Osteocyte (in vitro differentiated cells): ENCODE measurements at regions not wholly inside any gene's neighbourhood (a gene's known extent, or its start where the extent isn't known, plus 50 kb on each side); places are given as distances from the start of the nearest gene placed in this dataset.

ENCODE experiments used
- DNase-seq: peaks from one replicate; pipeline ENCODE4 v3.0.0; 2021; ENCODE audit warnings: mixed read lengths; ENCODE audit not compliant: unreplicated experiment; ENCODE audit errors: extremely low spot score
- H3K27ac Mint-ChIP-seq: one replicate; pipeline ENCODE4 v1.8.0; 2021; ENCODE audit warnings: mild to moderate bottlenecking, mixed read lengths; ENCODE audit not compliant: unreplicated experiment
- H3K27me3 Mint-ChIP-seq: one replicate; pipeline ENCODE4 v1.8.0; 2021; ENCODE audit warnings: mixed read lengths; ENCODE audit not compliant: unreplicated experiment
- H3K36me3 Mint-ChIP-seq: one replicate; pipeline ENCODE4 v1.8.0; 2021; ENCODE audit warnings: mixed read lengths; ENCODE audit not compliant: unreplicated experiment
- H3K4me1 Mint-ChIP-seq: one replicate; pipeline ENCODE4 v1.8.0; 2021; ENCODE audit warnings: mixed read lengths; ENCODE audit not compliant: unreplicated experiment
- H3K4me3 Mint-ChIP-seq: one replicate; pipeline ENCODE4 v1.8.0; 2021; ENCODE audit warnings: mild to moderate bottlenecking, moderate library complexity, mixed read lengths; ENCODE audit not compliant: unreplicated experiment
- H3K9me3 Mint-ChIP-seq: one replicate; pipeline ENCODE4 v1.8.0; 2021; ENCODE audit warnings: mixed read lengths; ENCODE audit not compliant: unreplicated experiment
- TF ChIP-seq, protein P1 (sequence below): fragments of 200-600 bp; sonication (generic); IDR thresholded peaks from 2 replicates; pipeline ENCODE4 v1.5.0; 2021; ENCODE audit warnings: antibody characterized with exemption, mild to moderate bottlenecking, moderate library complexity

DNA sequence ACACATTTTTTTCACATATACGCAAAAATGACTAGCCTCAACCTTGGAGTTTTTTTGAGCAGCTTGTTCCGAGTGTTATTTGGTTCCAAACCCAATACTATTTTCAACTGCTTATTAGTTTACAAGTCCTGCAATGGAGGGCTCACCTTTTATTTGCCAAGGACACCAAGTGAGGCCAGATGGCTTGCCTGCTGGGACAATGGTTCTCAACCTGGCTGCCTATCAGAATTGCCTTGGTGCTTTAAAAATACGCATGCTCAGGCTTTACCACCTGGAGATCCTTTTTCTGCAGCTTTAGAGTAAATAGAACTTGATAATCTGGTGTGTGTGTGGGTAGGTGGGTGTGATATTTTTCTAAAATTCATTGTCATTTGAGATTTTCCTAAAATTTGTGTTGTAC, 276.8 kb downstream of the MTERF1 start:
- H3K27ac Mint-ChIP-seq = no peak overlapping the region
- no peaks in the 10 kb centered on the region for H3K4me1 Mint-ChIP-seq
- H3K36me3 Mint-ChIP-seq = no peaks in the 10 kb centered on the region
- no peaks in the 10 kb centered on the region for H3K9me3 Mint-ChIP-seq
- no peak for DNase-seq
- no peak overlapping the region for H3K4me3 Mint-ChIP-seq
- TF ChIP-seq, protein P1, sequence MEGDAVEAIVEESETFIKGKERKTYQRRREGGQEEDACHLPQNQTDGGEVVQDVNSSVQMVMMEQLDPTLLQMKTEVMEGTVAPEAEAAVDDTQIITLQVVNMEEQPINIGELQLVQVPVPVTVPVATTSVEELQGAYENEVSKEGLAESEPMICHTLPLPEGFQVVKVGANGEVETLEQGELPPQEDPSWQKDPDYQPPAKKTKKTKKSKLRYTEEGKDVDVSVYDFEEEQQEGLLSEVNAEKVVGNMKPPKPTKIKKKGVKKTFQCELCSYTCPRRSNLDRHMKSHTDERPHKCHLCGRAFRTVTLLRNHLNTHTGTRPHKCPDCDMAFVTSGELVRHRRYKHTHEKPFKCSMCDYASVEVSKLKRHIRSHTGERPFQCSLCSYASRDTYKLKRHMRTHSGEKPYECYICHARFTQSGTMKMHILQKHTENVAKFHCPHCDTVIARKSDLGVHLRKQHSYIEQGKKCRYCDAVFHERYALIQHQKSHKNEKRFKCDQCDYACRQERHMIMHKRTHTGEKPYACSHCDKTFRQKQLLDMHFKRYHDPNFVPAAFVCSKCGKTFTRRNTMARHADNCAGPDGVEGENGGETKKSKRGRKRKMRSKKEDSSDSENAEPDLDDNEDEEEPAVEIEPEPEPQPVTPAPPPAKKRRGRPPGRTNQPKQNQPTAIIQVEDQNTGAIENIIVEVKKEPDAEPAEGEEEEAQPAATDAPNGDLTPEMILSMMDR = no peak
- H3K27me3 Mint-ChIP-seq = peaks cover 26% of the 10 kb centered on the region

DNA sequence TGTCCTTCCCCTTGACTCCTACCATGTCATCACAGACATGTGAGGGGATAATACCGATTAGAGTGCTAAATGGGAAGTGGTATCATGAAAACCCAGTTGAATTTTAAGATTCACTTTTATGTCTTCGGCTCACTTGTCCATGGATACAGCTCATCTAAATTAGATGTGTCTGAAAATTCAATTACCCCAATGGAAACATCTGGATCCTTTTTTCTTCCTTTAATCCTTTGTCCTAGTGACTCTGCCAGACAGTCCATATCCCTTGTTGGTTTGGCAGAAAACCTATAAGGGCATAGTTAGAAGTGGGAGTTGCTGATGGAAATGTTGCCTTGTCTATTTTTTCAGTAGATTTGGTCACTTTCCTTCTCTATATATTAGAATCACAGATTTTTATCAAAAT, 271.9 kb downstream of the MTERF1 start:
- no peak overlapping the region for H3K4me3 Mint-ChIP-seq
- TF ChIP-seq, protein P1 = no peak
- H3K27ac Mint-ChIP-seq = no peak overlapping the region
- no peaks in the 10 kb centered on the region for H3K36me3 Mint-ChIP-seq
- H3K27me3 Mint-ChIP-seq = peaks cover 28% of the 10 kb centered on the region
- no peak for DNase-seq
- H3K4me1 Mint-ChIP-seq = no peaks in the 10 kb centered on the region
- peaks cover 6% of the 10 kb centered on the region for H3K9me3 Mint-ChIP-seq

DNA sequence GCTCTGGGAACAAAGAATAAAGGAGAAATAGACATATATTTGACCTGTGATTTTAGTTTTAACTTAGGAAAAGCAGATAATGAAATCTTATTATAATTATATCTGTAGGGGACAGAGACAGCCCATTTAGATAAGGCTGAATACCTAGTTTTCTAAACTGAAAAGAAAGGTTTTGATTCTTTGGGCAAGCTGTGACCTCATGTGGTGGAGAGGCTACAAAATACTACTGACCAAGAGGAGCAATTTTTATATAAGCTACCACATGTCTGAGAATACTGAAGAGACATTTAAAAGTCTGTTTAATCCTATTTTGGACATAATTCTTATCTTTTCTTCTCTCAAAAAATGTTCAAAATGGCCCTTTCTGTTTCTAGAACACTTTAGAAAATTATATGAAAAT, 271.0 kb downstream of the MTERF1 start:
- Mint-ChIP-seq H3K27me3 (peaks cover 26% of the 10 kb centered on the region), H3K36me3 (no peaks in the 10 kb centered on the region), H3K9me3 (peaks cover 6% of the 10 kb centered on the region), H3K27ac (no peak overlapping the region), H3K4me1 (no peaks in the 10 kb centered on the region), H3K4me3 (no peak overlapping the region)
- TF ChIP-seq, protein P1 = peak; percentile 29
- DNase-seq = no peak

DNA sequence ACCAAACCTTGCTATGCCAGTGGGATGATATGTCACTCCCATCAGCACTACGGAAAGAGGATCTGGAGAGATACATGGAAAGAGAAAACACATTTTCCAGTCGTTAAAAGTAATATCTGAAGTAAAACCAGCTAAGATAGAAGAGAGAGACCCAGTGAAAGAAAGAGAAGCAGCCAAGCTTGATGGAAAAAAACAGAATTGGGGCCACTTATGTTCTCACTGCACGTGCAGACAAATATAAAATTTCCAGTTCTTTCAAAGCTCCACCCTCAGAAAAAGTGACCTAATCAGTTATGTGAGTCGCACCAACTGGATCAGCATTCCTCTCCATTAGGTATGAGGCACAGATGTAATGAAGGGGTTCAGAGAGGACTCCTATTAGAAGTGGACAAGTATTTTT, 266.1 kb downstream of the MTERF1 start:
- TF ChIP-seq, protein P1 = no peak
- no peaks in the 10 kb centered on the region for H3K36me3 Mint-ChIP-seq

DNA sequence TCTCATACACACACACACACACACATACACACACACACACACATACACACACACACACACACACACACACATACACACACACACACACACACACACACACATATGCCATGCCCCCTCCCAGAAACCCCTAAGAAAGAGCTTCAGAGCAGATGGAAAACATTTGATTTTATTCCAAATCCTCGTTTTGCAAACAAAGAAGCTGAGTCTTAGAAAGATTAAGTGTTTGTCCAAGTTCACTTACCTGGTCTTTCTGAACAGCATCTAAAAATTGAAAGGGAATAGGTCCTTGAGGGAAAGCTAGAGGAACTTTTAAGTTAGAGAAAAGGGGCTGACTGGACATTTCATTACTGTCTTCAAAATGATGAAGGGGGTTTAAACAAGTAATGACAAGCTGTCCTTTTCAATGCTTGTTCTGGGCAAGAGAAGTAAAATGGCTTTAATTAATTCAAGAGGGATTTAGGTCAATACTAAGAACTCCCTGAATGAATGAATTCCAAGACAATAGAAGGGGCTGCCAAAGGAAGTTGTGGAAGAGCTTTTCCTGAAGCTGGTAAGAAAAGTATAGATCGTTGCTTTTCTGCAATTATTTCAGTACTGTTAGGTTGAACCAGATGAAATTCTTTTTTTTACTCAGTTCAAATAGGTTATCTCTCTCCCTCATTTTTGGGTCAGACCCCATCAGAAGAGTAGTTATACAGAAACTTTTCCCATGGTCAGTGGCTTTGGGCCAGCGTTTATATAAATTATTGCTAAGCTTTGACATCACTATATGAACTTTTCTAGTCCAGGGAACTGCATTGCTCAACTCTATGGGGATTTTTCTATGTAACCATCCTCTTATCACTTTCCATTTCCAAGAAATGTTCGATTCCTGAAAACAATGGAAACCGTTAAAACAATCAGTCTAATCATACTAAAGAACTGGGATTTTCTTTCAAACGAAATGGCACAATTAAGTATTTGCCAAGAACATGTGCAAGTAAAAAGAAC, 261.4 kb downstream of the MTERF1 start:
- Mint-ChIP-seq H3K4me1 (no peaks in the 10 kb centered on the region), H3K4me3 (no peak overlapping the region), H3K27ac (no peak overlapping the region), H3K27me3 (peaks cover 21% of the 10 kb centered on the region), H3K9me3 (no peaks in the 10 kb centered on the region), H3K36me3 (no peaks in the 10 kb centered on the region)
- TF ChIP-seq, protein P1 = no peak
- no peak for DNase-seq

More for the DNA sequence above, 266.1 kb downstream of the MTERF1 start:
- Mint-ChIP-seq H3K4me1 (no peaks in the 10 kb centered on the region), H3K4me3 (no peak overlapping the region), H3K27me3 (peaks cover 33% of the 10 kb centered on the region), H3K9me3 (peaks cover 6% of the 10 kb centered on the region), H3K27ac (no peak overlapping the region)
- no peak for DNase-seq
